Astrocyte (in vitro differentiated cells and primary cell): ENCODE measurements at regions not wholly inside any gene's neighbourhood (a gene's known extent, or its start where the extent isn't known, plus 50 kb on each side); places are given as distances from the start of the nearest gene placed in this dataset.

Experiments
- DNase-seq: peaks from one replicate; pipeline ENCODE4 v3.0.0-alpha.2; 2010; ENCODE audit warnings: low read depth
- FAIRE-seq: peaks from 2 replicates; lab custom pipeline; 2011; peaks lifted over from hg19 to GRCh38; lab: Jason Lieb, UNC
- H2AFZ ChIP-seq: 2 replicates; pipeline ENCODE4 v1.6.0; 2012; ENCODE audit warnings: low read depth, low read length, inconsistent platforms
- H3K27ac ChIP-seq: 2 replicates; pipeline ENCODE4 v1.5.1; 2011; ENCODE audit warnings: low read depth, low read length, inconsistent platforms
- H3K27me3 ChIP-seq: 2 replicates; pipeline ENCODE4 v1.6.0; 2011; ENCODE audit warnings: low read length, inconsistent platforms; ENCODE audit not compliant: insufficient read depth
- H3K36me3 ChIP-seq: 2 replicates; pipeline ENCODE4 v1.5.1; 2011; ENCODE audit warnings: low read length, inconsistent platforms; ENCODE audit not compliant: insufficient read depth
- H3K4me1 ChIP-seq: 2 replicates; pipeline ENCODE4 v1.5.1; 2011; ENCODE audit warnings: low read length, inconsistent platforms; ENCODE audit not compliant: insufficient read depth
- H3K4me2 ChIP-seq: 2 replicates; pipeline ENCODE4 v1.6.0; 2012; ENCODE audit warnings: low read length, inconsistent platforms
- H3K4me3 ChIP-seq: 2 replicates; pipeline ENCODE4 v1.5.1; 2011; ENCODE audit warnings: low read depth, mild to moderate bottlenecking, low read length, inconsistent platforms; ENCODE audit not compliant: insufficient read depth
- H3K79me2 ChIP-seq: 2 replicates; pipeline ENCODE4 v1.6.0; 2012; ENCODE audit warnings: mild to moderate bottlenecking, low read length, inconsistent platforms; ENCODE audit not compliant: insufficient read depth
- H3K9ac ChIP-seq: 2 replicates; pipeline ENCODE4 v1.6.0; 2012; ENCODE audit warnings: mild to moderate bottlenecking, low read length, inconsistent platforms
- H3K9me3 ChIP-seq: 2 replicates; pipeline ENCODE4 v1.5.1; 2012; ENCODE audit warnings: low read depth, mild to moderate bottlenecking, low read length, inconsistent platforms; ENCODE audit not compliant: insufficient read depth
- H4K20me1 ChIP-seq: 2 replicates; pipeline ENCODE4 v1.6.0; 2012; ENCODE audit warnings: low read length, inconsistent platforms; ENCODE audit not compliant: insufficient read depth
- H3K27ac Mint-ChIP-seq: one replicate; pipeline ENCODE4 v1.8.0; 2021; ENCODE audit warnings: mild to moderate bottlenecking, mixed read lengths; ENCODE audit not compliant: unreplicated experiment
- H3K27me3 Mint-ChIP-seq: one replicate; pipeline ENCODE4 v1.8.0; 2021; ENCODE audit warnings: low read depth, mixed read lengths; ENCODE audit not compliant: unreplicated experiment
- H3K36me3 Mint-ChIP-seq: one replicate; pipeline ENCODE4 v1.8.0; 2021; ENCODE audit warnings: low read depth, mixed read lengths; ENCODE audit not compliant: unreplicated experiment
- H3K4me1 Mint-ChIP-seq: one replicate; pipeline ENCODE4 v1.8.0; 2021; ENCODE audit warnings: low read depth, mixed read lengths; ENCODE audit not compliant: unreplicated experiment
- H3K4me3 Mint-ChIP-seq: one replicate; pipeline ENCODE4 v1.8.0; 2021; ENCODE audit warnings: mild to moderate bottlenecking, moderate library complexity, mixed read lengths; ENCODE audit not compliant: unreplicated experiment
- H3K9me3 Mint-ChIP-seq: one replicate; pipeline ENCODE4 v1.8.0; 2021; ENCODE audit warnings: mild to moderate bottlenecking, mixed read lengths; ENCODE audit not compliant: unreplicated experiment
- CTCF ChIP-seq: IDR thresholded peaks from 2 replicates; pipeline ENCODE4 v1.5.1; 2011; ENCODE audit warnings: low read depth, mild to moderate bottlenecking, inconsistent platforms, low read length, moderate library complexity; ENCODE audit not compliant: insufficient read depth
- EZH2 ChIP-seq: IDR thresholded peaks from 2 replicates; pipeline ENCODE4 v1.6.1; 2012; ENCODE audit warnings: mild to moderate bottlenecking, low read length, inconsistent platforms; ENCODE audit not compliant: insufficient read depth

GRCh38 chr4:177222781-177223180, 86.9 kb upstream of the NEIL3 start:
- DNase-seq: peak; percentile 77
- H3K9me3 ChIP-seq: no peaks in the 10 kb centered on the region
- Mint-ChIP-seq H3K9me3 (peaks cover 3% of the 10 kb centered on the region), H3K27ac (no peak overlapping the region), H3K27me3 (no peaks in the 10 kb centered on the region), H3K4me1 (no peaks in the 10 kb centered on the region), H3K36me3 (no peaks in the 10 kb centered on the region), H3K4me3 (no peak overlapping the region)
- no peak overlapping the region for H2AFZ ChIP-seq
- H4K20me1 ChIP-seq: no peaks in the 10 kb centered on the region
- no peaks in the 10 kb centered on the region for H3K27me3 ChIP-seq
- H3K4me3 ChIP-seq: no peak overlapping the region
- FAIRE-seq: no peak
- H3K27ac ChIP-seq: no peak overlapping the region
- H3K9ac ChIP-seq: no peak overlapping the region
- TF ChIP-seq CTCF: no peak
- no peak for TF ChIP-seq EZH2
- no peak overlapping the region for H3K4me2 ChIP-seq
- no peaks in the 10 kb centered on the region for H3K4me1 ChIP-seq
- no peaks in the 10 kb centered on the region for H3K79me2 ChIP-seq
- no peaks in the 10 kb centered on the region for H3K36me3 ChIP-seq

GRCh38 chr4:177225605-177226004, 84.1 kb upstream of the NEIL3 start:
- Histone ChIP-seq H4K20me1 (no peaks in the 10 kb centered on the region), H3K27ac (no peak overlapping the region), H3K79me2 (no peaks in the 10 kb centered on the region), H3K9ac (no peak overlapping the region), H3K4me2 (no peak overlapping the region), H2AFZ (no peak overlapping the region), H3K27me3 (no peaks in the 10 kb centered on the region), H3K4me3 (no peak overlapping the region), H3K9me3 (no peaks in the 10 kb centered on the region), H3K36me3 (no peaks in the 10 kb centered on the region), H3K4me1 (no peaks in the 10 kb centered on the region)
- no peak overlapping the region for H3K27ac Mint-ChIP-seq
- no peaks in the 10 kb centered on the region for H3K36me3 Mint-ChIP-seq
- H3K4me1 Mint-ChIP-seq: no peaks in the 10 kb centered on the region
- peaks cover 6% of the 10 kb centered on the region for H3K9me3 Mint-ChIP-seq
- no peaks in the 10 kb centered on the region for H3K27me3 Mint-ChIP-seq
- no peak overlapping the region for H3K4me3 Mint-ChIP-seq
- TF ChIP-seq EZH2: no peak
- no peak for TF ChIP-seq CTCF
- no peak for FAIRE-seq
- DNase-seq: no peak

GRCh38 chr4:177227636-177228035, 82.0 kb upstream of the NEIL3 start:
- Histone ChIP-seq H3K36me3 (no peaks in the 10 kb centered on the region), H3K27me3 (no peaks in the 10 kb centered on the region), H3K4me3 (no peak overlapping the region), H3K79me2 (no peaks in the 10 kb centered on the region), H3K4me1 (no peaks in the 10 kb centered on the region), H3K9me3 (no peaks in the 10 kb centered on the region), H4K20me1 (no peaks in the 10 kb centered on the region), H2AFZ (no peak overlapping the region), H3K4me2 (no peak overlapping the region), H3K27ac (no peak overlapping the region), H3K9ac (no peak overlapping the region)
- H3K27ac Mint-ChIP-seq: no peak overlapping the region
- H3K9me3 Mint-ChIP-seq: peaks cover 6% of the 10 kb centered on the region
- no peaks in the 10 kb centered on the region for H3K36me3 Mint-ChIP-seq
- TF ChIP-seq EZH2: no peak
- no peak for TF ChIP-seq CTCF
- FAIRE-seq (no peak), DNase-seq (no peak)
- H3K27me3 Mint-ChIP-seq: no peaks in the 10 kb centered on the region
- no peaks in the 10 kb centered on the region for H3K4me1 Mint-ChIP-seq
- H3K4me3 Mint-ChIP-seq: no peak overlapping the region
